HEK293 (cell line): ENCODE measurements at regions not wholly inside any gene's neighbourhood (a gene's known extent, or its start where the extent isn't known, plus 50 kb on each side); places are given as distances from the start of the nearest gene placed in this dataset.

Experiments used
- CTCF ChIA-PET: fragments of 350-600 bp; formaldehyde crosslinking; extraction: SDS; loops from one replicate; lab custom pipeline; 2021; ENCODE audit warnings: antibody characterized with exemption; lab: Yijun Ruan, JAX
- POLR2A ChIA-PET: fragments of 300-600 bp; formaldehyde crosslinking; extraction: SDS; loops from one replicate; lab custom pipeline; 2020; ENCODE audit warnings: antibody characterized with exemption, inconsistent platforms; lab: Yijun Ruan, JAX
- H3K27ac ChIP-seq: fragments of 200-500 bp; sonication (Bioruptor generic); 2 replicates; pipeline ENCODE4 v1.5.1; 2014; ENCODE audit warnings: low read depth, low read length, control low read depth, inconsistent platforms; ENCODE audit errors: extremely low read depth
- H3K36me3 ChIP-seq, 2 experiments: fragments of 200-500 bp in 1 of 2; sonication (Bioruptor generic) in 1 of 2; 1 replicate in 1 of 2; 2 replicates in 1 of 2; pipeline ENCODE4 v1.5.1; 2014 to 2017; ENCODE audit warnings: inconsistent platforms in 2 of 2, low read length in 2 of 2; ENCODE audit not compliant: control insufficient read depth in 2 of 2, insufficient read depth in 1 of 2
- H3K4me1 ChIP-seq: fragments of 200-500 bp; sonication (Bioruptor generic); 2 replicates; pipeline ENCODE4 v1.5.1; 2014; ENCODE audit warnings: mild to moderate bottlenecking, low read length, inconsistent platforms; ENCODE audit not compliant: control insufficient read depth, insufficient read depth
- H3K4me3 ChIP-seq: 2 replicates; pipeline ENCODE4 v1.5.1; 2011; ENCODE audit warnings: low read depth, mild to moderate bottlenecking, control low read depth, low read length, moderate library complexity
- H3K9me3 ChIP-seq: fragments of 200-500 bp; sonication (Bioruptor generic); 2 replicates; pipeline ENCODE4 v1.5.1; 2014; ENCODE audit warnings: low read depth, low read length, inconsistent platforms; ENCODE audit not compliant: control insufficient read depth, insufficient read depth
- HOXC10 ChIP-seq: sonication (generic); formaldehyde crosslinking; IDR thresholded peaks from 2 replicates; pipeline ENCODE4 v1.8.1; 2023; ENCODE audit warnings: mild to moderate bottlenecking, missing genetic modification reagents
- IKZF3 ChIP-seq: fragments of 450-650 bp; IDR thresholded peaks from 2 replicates; pipeline ENCODE4 v1.5.0; 2018; ENCODE audit warnings: missing biosample characterization, mild to moderate bottlenecking, missing genetic modification characterization, moderate library complexity
- ZBTB1 ChIP-seq: fragments of 450-650 bp; formaldehyde crosslinking; IDR thresholded peaks from 2 replicates; pipeline ENCODE4 v1.5.1; 2016; ENCODE audit warnings: missing biosample characterization, missing genetic modification characterization
- ZBTB17 ChIP-seq: fragments of 450-650 bp; formaldehyde crosslinking; IDR thresholded peaks from 2 replicates; pipeline ENCODE4 v1.5.1; 2016; ENCODE audit warnings: missing biosample characterization, missing genetic modification characterization
- ZBTB7A ChIP-seq: fragments of 450-650 bp; formaldehyde crosslinking; IDR thresholded peaks from 2 replicates; pipeline ENCODE4 v1.5.1; 2016; ENCODE audit warnings: low read depth, missing biosample characterization, missing genetic modification characterization
- ZNF174 ChIP-seq: fragments of 450-650 bp; formaldehyde crosslinking; IDR thresholded peaks from 2 replicates; pipeline ENCODE4 v1.5.0; 2017; ENCODE audit warnings: missing biosample characterization, mild to moderate bottlenecking, missing genetic modification characterization
- ZNF23 ChIP-seq: fragments of 450-650 bp; formaldehyde crosslinking; IDR thresholded peaks from 2 replicates; pipeline ENCODE4 v1.5.1; 2016; ENCODE audit warnings: missing biosample characterization, missing genetic modification characterization, borderline replicate concordance
- ZNF280C ChIP-seq: fragments of 450-650 bp; formaldehyde crosslinking; IDR thresholded peaks from 2 replicates; pipeline ENCODE4 v1.5.1; 2016; ENCODE audit warnings: missing biosample characterization, missing genetic modification characterization
- ZNF350 ChIP-seq: fragments of 450-650 bp; formaldehyde crosslinking; IDR thresholded peaks from 2 replicates; pipeline ENCODE4 v1.5.0; 2017; ENCODE audit warnings: missing biosample characterization, mild to moderate bottlenecking, missing genetic modification characterization
- ZNF362 ChIP-seq: fragments of 450-650 bp; formaldehyde crosslinking; IDR thresholded peaks from 2 replicates; pipeline ENCODE4 v1.5.1; 2016; ENCODE audit warnings: missing biosample characterization, missing genetic modification characterization
- ZNF449 ChIP-seq: fragments of 450-650 bp; formaldehyde crosslinking; IDR thresholded peaks from 2 replicates; pipeline ENCODE4 v1.5.1; 2017; ENCODE audit warnings: missing biosample characterization, mild to moderate bottlenecking, missing genetic modification characterization, moderate library complexity
- ZNF514 ChIP-seq: fragments of 450-650 bp; formaldehyde crosslinking; IDR thresholded peaks from 2 replicates; pipeline ENCODE4 v1.5.1; 2016; ENCODE audit warnings: missing biosample characterization, missing genetic modification characterization
- ZNF518A ChIP-seq: fragments of 450-650 bp; formaldehyde crosslinking; conservative IDR thresholded peaks from 2 replicates; pipeline ENCODE4 v1.5.1; 2016; ENCODE audit warnings: low read depth, missing biosample characterization, missing genetic modification characterization
- ZNF530 ChIP-seq: fragments of 450-650 bp; formaldehyde crosslinking; IDR thresholded peaks from 2 replicates; pipeline ENCODE4 v1.5.1; 2016; ENCODE audit warnings: low read depth, missing biosample characterization, missing genetic modification characterization
- ZNF544 ChIP-seq: fragments of 450-650 bp; formaldehyde crosslinking; IDR thresholded peaks from 2 replicates; pipeline ENCODE4 v1.5.0; 2017; ENCODE audit warnings: missing biosample characterization, missing genetic modification characterization
- ZNF555 ChIP-seq: fragments of 450-650 bp; formaldehyde crosslinking; conservative IDR thresholded peaks from 2 replicates; pipeline ENCODE4 v1.5.1; 2017; ENCODE audit warnings: missing biosample characterization, mild to moderate bottlenecking, missing genetic modification characterization, inconsistent platforms
- ZNF596 ChIP-seq: fragments of 450-650 bp; IDR thresholded peaks from 2 replicates; pipeline ENCODE4 v1.5.0; 2018; ENCODE audit warnings: missing biosample characterization, mild to moderate bottlenecking, missing genetic modification characterization, moderate library complexity
- ZNF626 ChIP-seq: fragments of 450-650 bp; sonication (Bioruptor Pico); formaldehyde crosslinking; IDR thresholded peaks from 2 replicates; pipeline ENCODE4 v1.5.1; 2018; ENCODE audit warnings: missing biosample characterization, missing genetic modification characterization, inconsistent platforms
- ZXDB ChIP-seq: fragments of 450-650 bp; formaldehyde crosslinking; IDR thresholded peaks from 2 replicates; pipeline ENCODE4 v1.5.1; 2016; ENCODE audit warnings: missing biosample characterization, missing genetic modification characterization

GRCh38 chr20:21994203-21994602 lies 288.7 kb downstream of the PAX1 start:
- Histone ChIP-seq H3K9me3 (no peaks in the 10 kb centered on the region), H3K4me3 (no peak overlapping the region), H3K36me3 (no peaks in the 10 kb centered on the region), H3K27ac (no peak overlapping the region), H3K4me1 (peaks cover 12% of the 10 kb centered on the region)
- POLR2A ChIA-PET = no interaction called here
- CTCF ChIA-PET = no interaction called here
- TF ChIP-seq ZNF626 (tag by site-specific recombination) (no peak), ZNF449 (tag by site-specific recombination) (no peak), ZNF174 (tag by site-specific recombination) (no peak), ZBTB7A (tag by site-specific recombination) (no peak), ZNF514 (tag by site-specific recombination) (no peak), ZNF518A (no peak), ZXDB (tag by site-specific recombination) (no peak), IKZF3 (no peak), ZNF544 (tag by site-specific recombination) (no peak), ZBTB17 (tag by site-specific recombination) (no peak), ZNF362 (no peak), HOXC10 (CRISPR knock-in tag) (no peak), ZNF280C (no peak), ZNF23 (tag by site-specific recombination) (no peak), ZNF350 (tag by site-specific recombination) (no peak), ZNF596 (tag by site-specific recombination) (no peak), ZBTB1 (tag by site-specific recombination) (no peak), ZNF530 (no peak), ZNF555 (tag by site-specific recombination) (no peak)
